GM23338 (cell line): ENCODE measurements at regions not wholly inside any gene's neighbourhood (a gene's known extent, or its start where the extent isn't known, plus 50 kb on each side); places are given as distances from the start of the nearest gene placed in this dataset.

ENCODE experiments used
- ATAC-seq: fragments of 200-7000 bp; cut with Tn5 transposase; 3 replicates; pipeline ENCODE4 v1.9.1; 2020
- DNase-seq: peaks from one replicate; pipeline ENCODE4 v3.0.0-alpha.2; 2015; ENCODE audit warnings: low spot score
- H2AFZ ChIP-seq: fragments of 200-600 bp; sonication (generic); 2 replicates; pipeline ENCODE4 v1.8.0; 2016; ENCODE audit warnings: antibody characterized with exemption, mild to moderate bottlenecking, moderate library complexity
- H3F3A ChIP-seq: fragments of 200-600 bp; sonication (generic); replicated peaks from 2 replicates; pipeline ENCODE4 v1.8.0; 2017; ENCODE audit warnings: antibody characterized with exemption, mixed run types, low read depth
- H3K27ac ChIP-seq: fragments of 200-600 bp; sonication (generic); 2 replicates; pipeline ENCODE4 v1.6.1; 2016; ENCODE audit warnings: low read depth
- H3K27me3 ChIP-seq: fragments of 200-600 bp; sonication (generic); 2 replicates; pipeline ENCODE4 v1.8.0; 2016; ENCODE audit warnings: mild to moderate bottlenecking, mixed run types, moderate library complexity; ENCODE audit not compliant: insufficient read depth
- H3K36me3 ChIP-seq: fragments of 200-600 bp; sonication (generic); 2 replicates; pipeline ENCODE4 v1.8.0; 2016; ENCODE audit warnings: mild to moderate bottlenecking; ENCODE audit not compliant: insufficient read depth
- H3K4me1 ChIP-seq: fragments of 200-600 bp; sonication (generic); 2 replicates; pipeline ENCODE4 v1.8.0; 2016; ENCODE audit warnings: mild to moderate bottlenecking, moderate library complexity; ENCODE audit not compliant: insufficient read depth
- H3K4me2 ChIP-seq: fragments of 200-600 bp; sonication (generic); 2 replicates; pipeline ENCODE4 v1.7.1; 2017; ENCODE audit warnings: mixed run types
- H3K4me3 ChIP-seq: fragments of 200-600 bp; sonication (generic); 2 replicates; pipeline ENCODE4 v1.6.1; 2016; ENCODE audit warnings: mixed run types
- H3K79me2 ChIP-seq: fragments of 200-600 bp; sonication (generic); replicated peaks from 2 replicates; pipeline ENCODE4 v1.8.0; 2017; ENCODE audit warnings: mild to moderate bottlenecking; ENCODE audit not compliant: insufficient read depth
- H3K9me2 ChIP-seq: fragments of 200-600 bp; sonication (generic); 2 replicates; pipeline ENCODE4 v1.8.0; 2017; ENCODE audit not compliant: insufficient read depth
- H4K20me1 ChIP-seq: fragments of 200-600 bp; sonication (generic); replicated peaks from 2 replicates; pipeline ENCODE4 v1.8.0; 2017; ENCODE audit warnings: mild to moderate bottlenecking; ENCODE audit not compliant: insufficient read depth
- H3K27ac Mint-ChIP-seq: 2 replicates; pipeline ENCODE4 v1.8.0; 2020; ENCODE audit warnings: inconsistent platforms, mild to moderate bottlenecking, moderate library complexity, mixed read lengths
- H3K27me3 Mint-ChIP-seq: 3 replicates; pipeline ENCODE4 v1.8.0; 2022; ENCODE audit warnings: low read depth, mild to moderate bottlenecking, moderate library complexity, mixed read lengths, inconsistent platforms; ENCODE audit not compliant: insufficient read depth, poor library complexity
- H3K36me3 Mint-ChIP-seq: 3 replicates; pipeline ENCODE4 v1.8.0; 2021; ENCODE audit warnings: low read depth, mild to moderate bottlenecking, inconsistent platforms, moderate library complexity, mixed read lengths
- H3K4me1 Mint-ChIP-seq: 3 replicates; pipeline ENCODE4 v1.8.0; 2020; ENCODE audit warnings: mild to moderate bottlenecking, inconsistent platforms, mixed read lengths
- H3K4me3 Mint-ChIP-seq: 3 replicates; pipeline ENCODE4 v1.8.0; 2021; ENCODE audit warnings: moderate library complexity, mild to moderate bottlenecking, inconsistent platforms, mixed read lengths
- H3K9me3 Mint-ChIP-seq: 3 replicates; pipeline ENCODE4 v1.8.0; 2020; ENCODE audit warnings: moderate library complexity, mild to moderate bottlenecking, inconsistent platforms, mixed read lengths
- CREB1 ChIP-seq: fragments of 250-450 bp; sonication (Bioruptor Pico); IDR thresholded peaks from 2 replicates; pipeline ENCODE4 v1.5.0; 2020; ENCODE audit warnings: low read depth, mild to moderate bottlenecking, moderate library complexity
- EZH2 ChIP-seq: fragments of 200-600 bp; sonication (generic); IDR thresholded peaks from one replicate; pipeline ENCODE4 v1.8.0; 2017; ENCODE audit warnings: antibody characterized with exemption, mild to moderate bottlenecking, low read depth; ENCODE audit not compliant: unreplicated experiment
- EZH2phosphoT487 ChIP-seq: fragments of 200-600 bp; sonication (generic); IDR thresholded peaks from one replicate; pipeline ENCODE4 v1.8.1; 2018; ENCODE audit warnings: antibody characterized with exemption; ENCODE audit not compliant: unreplicated experiment
- JUNB ChIP-seq: IDR thresholded peaks from one replicate; pipeline ENCODE4 v1.6.1; 2016; ENCODE audit warnings: antibody characterized with exemption; ENCODE audit not compliant: unreplicated experiment
- NANOG ChIP-seq: IDR thresholded peaks from 2 replicates; pipeline ENCODE4 v1.6.1; 2016; ENCODE audit warnings: antibody characterized with exemption, borderline replicate concordance
- POLR2AphosphoS5 ChIP-seq: IDR thresholded peaks from 2 replicates; pipeline ENCODE4 v1.6.1; 2016; ENCODE audit warnings: antibody characterized with exemption, low read depth
- STAT1 ChIP-seq: IDR thresholded peaks from one replicate; pipeline ENCODE4 v1.6.1; 2016; ENCODE audit warnings: antibody characterized with exemption; ENCODE audit not compliant: unreplicated experiment
- ZNF114 ChIP-seq: fragments of 250-450 bp; sonication (Bioruptor Pico); IDR thresholded peaks from 2 replicates; pipeline ENCODE4 v1.5.0; 2020; ENCODE audit warnings: mild to moderate bottlenecking, moderate library complexity
- ZNF331 ChIP-seq: fragments of 250-450 bp; sonication (Bioruptor Pico); IDR thresholded peaks from 2 replicates; pipeline ENCODE4 v1.5.0; 2020; ENCODE audit warnings: low read depth, mild to moderate bottlenecking, moderate library complexity
- TF ChIP-seq, protein P1 (sequence below): IDR thresholded peaks from one replicate; pipeline ENCODE4 v1.6.1; 2018; ENCODE audit warnings: antibody characterized with exemption; ENCODE audit not compliant: unreplicated experiment
- TF ChIP-seq, protein P2 (sequence below): fragments of 250-450 bp; sonication (Bioruptor Pico); IDR thresholded peaks from 2 replicates; pipeline ENCODE4 v1.5.0; 2020; ENCODE audit warnings: mild to moderate bottlenecking, moderate library complexity
- TF ChIP-seq, protein P3 (sequence below): IDR thresholded peaks from 2 replicates; pipeline ENCODE4 v1.6.1; 2016; ENCODE audit warnings: antibody characterized with exemption
- TF ChIP-seq, protein P4 (sequence below), 2 experiments: fragments of 200-600 bp in 1 of 2; sonication (generic) in 1 of 2; conservative IDR thresholded peaks; 2 replicates each; pipeline versions ENCODE4 v1.5.1 to v1.6.1; 2016 to 2017; ENCODE audit warnings: antibody characterized with exemption in 2 of 2, low read depth in 2 of 2, mild to moderate bottlenecking in 2 of 2, moderate library complexity in 1 of 2

DNA sequence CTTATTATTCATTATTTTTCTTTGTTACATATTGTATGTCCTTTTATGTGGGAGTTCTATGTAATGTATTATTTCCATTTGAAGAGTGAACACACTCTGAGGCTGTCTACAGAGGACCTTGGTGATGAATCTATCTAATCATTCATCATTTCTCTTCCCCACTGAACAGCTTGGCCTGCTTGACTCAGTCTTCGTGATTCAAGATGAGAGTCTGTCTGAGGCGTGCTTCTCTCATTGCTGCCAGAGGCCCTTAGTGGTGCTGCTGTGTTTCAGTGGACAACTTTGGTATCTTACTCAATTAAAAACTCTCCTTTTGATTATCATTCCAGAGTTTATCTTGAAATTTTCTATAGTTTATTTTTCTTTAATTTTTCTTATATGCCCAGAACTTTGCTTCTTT, 318.1 kb upstream of the DAB2 start:
- H3K4me1 ChIP-seq, result no peaks in the 10 kb centered on the region
- H3K27ac Mint-ChIP-seq, result no peak overlapping the region
- H3K27me3 Mint-ChIP-seq, result no peaks in the 10 kb centered on the region
- no peak for TF ChIP-seq ZNF331 (CRISPR knock-in tag)
- TF ChIP-seq ZNF114 (CRISPR knock-in tag), result no peak
- no peak for TF ChIP-seq STAT1
- TF ChIP-seq EZH2, result no peak
- no peak for TF ChIP-seq CREB1
- TF ChIP-seq, protein P1, sequence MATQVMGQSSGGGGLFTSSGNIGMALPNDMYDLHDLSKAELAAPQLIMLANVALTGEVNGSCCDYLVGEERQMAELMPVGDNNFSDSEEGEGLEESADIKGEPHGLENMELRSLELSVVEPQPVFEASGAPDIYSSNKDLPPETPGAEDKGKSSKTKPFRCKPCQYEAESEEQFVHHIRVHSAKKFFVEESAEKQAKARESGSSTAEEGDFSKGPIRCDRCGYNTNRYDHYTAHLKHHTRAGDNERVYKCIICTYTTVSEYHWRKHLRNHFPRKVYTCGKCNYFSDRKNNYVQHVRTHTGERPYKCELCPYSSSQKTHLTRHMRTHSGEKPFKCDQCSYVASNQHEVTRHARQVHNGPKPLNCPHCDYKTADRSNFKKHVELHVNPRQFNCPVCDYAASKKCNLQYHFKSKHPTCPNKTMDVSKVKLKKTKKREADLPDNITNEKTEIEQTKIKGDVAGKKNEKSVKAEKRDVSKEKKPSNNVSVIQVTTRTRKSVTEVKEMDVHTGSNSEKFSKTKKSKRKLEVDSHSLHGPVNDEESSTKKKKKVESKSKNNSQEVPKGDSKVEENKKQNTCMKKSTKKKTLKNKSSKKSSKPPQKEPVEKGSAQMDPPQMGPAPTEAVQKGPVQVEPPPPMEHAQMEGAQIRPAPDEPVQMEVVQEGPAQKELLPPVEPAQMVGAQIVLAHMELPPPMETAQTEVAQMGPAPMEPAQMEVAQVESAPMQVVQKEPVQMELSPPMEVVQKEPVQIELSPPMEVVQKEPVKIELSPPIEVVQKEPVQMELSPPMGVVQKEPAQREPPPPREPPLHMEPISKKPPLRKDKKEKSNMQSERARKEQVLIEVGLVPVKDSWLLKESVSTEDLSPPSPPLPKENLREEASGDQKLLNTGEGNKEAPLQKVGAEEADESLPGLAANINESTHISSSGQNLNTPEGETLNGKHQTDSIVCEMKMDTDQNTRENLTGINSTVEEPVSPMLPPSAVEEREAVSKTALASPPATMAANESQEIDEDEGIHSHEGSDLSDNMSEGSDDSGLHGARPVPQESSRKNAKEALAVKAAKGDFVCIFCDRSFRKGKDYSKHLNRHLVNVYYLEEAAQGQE, result no peak
- TF ChIP-seq JUNB, result no peak
- TF ChIP-seq NANOG, result no peak
- TF ChIP-seq, protein P2, sequence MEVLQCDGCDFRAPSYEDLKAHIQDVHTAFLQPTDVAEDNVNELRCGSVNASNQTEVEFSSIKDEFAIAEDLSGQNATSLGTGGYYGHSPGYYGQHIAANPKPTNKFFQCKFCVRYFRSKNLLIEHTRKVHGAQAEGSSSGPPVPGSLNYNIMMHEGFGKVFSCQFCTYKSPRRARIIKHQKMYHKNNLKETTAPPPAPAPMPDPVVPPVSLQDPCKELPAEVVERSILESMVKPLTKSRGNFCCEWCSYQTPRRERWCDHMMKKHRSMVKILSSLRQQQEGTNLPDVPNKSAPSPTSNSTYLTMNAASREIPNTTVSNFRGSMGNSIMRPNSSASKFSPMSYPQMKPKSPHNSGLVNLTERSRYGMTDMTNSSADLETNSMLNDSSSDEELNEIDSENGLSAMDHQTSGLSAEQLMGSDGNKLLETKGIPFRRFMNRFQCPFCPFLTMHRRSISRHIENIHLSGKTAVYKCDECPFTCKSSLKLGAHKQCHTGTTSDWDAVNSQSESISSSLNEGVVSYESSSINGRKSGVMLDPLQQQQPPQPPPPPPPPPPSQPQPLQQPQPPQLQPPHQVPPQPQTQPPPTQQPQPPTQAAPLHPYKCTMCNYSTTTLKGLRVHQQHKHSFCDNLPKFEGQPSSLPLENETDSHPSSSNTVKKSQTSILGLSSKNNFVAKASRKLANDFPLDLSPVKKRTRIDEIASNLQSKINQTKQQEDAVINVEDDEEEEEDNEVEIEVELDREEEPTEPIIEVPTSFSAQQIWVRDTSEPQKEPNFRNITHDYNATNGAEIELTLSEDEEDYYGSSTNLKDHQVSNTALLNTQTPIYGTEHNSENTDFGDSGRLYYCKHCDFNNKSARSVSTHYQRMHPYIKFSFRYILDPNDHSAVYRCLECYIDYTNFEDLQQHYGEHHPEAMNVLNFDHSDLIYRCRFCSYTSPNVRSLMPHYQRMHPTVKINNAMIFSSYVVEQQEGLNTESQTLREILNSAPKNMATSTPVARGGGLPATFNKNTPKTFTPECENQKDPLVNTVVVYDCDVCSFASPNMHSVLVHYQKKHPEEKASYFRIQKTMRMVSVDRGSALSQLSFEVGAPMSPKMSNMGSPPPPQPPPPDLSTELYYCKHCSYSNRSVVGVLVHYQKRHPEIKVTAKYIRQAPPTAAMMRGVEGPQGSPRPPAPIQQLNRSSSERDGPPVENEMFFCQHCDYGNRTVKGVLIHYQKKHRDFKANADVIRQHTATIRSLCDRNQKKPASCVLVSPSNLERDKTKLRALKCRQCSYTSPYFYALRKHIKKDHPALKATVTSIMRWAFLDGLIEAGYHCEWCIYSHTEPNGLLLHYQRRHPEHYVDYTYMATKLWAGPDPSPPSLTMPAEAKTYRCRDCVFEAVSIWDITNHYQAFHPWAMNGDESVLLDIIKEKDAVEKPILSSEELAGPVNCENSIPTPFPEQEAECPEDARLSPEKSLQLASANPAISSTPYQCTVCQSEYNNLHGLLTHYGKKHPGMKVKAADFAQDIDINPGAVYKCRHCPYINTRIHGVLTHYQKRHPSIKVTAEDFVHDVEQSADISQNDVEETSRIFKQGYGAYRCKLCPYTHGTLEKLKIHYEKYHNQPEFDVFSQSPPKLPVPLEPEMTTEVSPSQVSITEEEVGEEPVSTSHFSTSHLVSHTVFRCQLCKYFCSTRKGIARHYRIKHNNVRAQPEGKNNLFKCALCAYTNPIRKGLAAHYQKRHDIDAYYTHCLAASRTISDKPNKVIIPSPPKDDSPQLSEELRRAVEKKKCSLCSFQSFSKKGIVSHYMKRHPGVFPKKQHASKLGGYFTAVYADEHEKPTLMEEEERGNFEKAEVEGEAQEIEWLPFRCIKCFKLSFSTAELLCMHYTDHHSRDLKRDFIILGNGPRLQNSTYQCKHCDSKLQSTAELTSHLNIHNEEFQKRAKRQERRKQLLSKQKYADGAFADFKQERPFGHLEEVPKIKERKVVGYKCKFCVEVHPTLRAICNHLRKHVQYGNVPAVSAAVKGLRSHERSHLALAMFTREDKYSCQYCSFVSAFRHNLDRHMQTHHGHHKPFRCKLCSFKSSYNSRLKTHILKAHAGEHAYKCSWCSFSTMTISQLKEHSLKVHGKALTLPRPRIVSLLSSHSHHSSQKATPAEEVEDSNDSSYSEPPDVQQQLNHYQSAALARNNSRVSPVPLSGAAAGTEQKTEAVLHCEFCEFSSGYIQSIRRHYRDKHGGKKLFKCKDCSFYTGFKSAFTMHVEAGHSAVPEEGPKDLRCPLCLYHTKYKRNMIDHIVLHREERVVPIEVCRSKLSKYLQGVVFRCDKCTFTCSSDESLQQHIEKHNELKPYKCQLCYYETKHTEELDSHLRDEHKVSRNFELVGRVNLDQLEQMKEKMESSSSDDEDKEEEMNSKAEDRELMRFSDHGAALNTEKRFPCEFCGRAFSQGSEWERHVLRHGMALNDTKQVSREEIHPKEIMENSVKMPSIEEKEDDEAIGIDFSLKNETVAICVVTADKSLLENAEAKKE (CRISPR knock-in tag), result no peak
- TF ChIP-seq, protein P3, sequence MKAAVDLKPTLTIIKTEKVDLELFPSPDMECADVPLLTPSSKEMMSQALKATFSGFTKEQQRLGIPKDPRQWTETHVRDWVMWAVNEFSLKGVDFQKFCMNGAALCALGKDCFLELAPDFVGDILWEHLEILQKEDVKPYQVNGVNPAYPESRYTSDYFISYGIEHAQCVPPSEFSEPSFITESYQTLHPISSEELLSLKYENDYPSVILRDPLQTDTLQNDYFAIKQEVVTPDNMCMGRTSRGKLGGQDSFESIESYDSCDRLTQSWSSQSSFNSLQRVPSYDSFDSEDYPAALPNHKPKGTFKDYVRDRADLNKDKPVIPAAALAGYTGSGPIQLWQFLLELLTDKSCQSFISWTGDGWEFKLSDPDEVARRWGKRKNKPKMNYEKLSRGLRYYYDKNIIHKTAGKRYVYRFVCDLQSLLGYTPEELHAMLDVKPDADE, result no peak
- no peak for TF ChIP-seq EZH2phosphoT487
- TF ChIP-seq, protein P4, sequence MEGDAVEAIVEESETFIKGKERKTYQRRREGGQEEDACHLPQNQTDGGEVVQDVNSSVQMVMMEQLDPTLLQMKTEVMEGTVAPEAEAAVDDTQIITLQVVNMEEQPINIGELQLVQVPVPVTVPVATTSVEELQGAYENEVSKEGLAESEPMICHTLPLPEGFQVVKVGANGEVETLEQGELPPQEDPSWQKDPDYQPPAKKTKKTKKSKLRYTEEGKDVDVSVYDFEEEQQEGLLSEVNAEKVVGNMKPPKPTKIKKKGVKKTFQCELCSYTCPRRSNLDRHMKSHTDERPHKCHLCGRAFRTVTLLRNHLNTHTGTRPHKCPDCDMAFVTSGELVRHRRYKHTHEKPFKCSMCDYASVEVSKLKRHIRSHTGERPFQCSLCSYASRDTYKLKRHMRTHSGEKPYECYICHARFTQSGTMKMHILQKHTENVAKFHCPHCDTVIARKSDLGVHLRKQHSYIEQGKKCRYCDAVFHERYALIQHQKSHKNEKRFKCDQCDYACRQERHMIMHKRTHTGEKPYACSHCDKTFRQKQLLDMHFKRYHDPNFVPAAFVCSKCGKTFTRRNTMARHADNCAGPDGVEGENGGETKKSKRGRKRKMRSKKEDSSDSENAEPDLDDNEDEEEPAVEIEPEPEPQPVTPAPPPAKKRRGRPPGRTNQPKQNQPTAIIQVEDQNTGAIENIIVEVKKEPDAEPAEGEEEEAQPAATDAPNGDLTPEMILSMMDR (conservative IDR thresholded peaks at IDR 0.05; ENCODE audit: low read depth in 2 of 2), result no peak
- TF ChIP-seq POLR2AphosphoS5, result no peak
- no peak overlapping the region for H3K4me2 ChIP-seq
- no peak overlapping the region for H2AFZ ChIP-seq
- no peaks in the 10 kb centered on the region for H3K36me3 Mint-ChIP-seq
- H3K79me2 ChIP-seq, result no peaks in the 10 kb centered on the region
- no peaks in the 10 kb centered on the region for H3K9me3 Mint-ChIP-seq
- ATAC-seq, result no peak
- no peaks in the 10 kb centered on the region for H4K20me1 ChIP-seq
- no peaks in the 10 kb centered on the region for H3K27me3 ChIP-seq
- H3F3A ChIP-seq, result no peaks in the 10 kb centered on the region
- H3K4me3 Mint-ChIP-seq, result no peak overlapping the region
- no peak overlapping the region for H3K4me3 ChIP-seq
- H3K36me3 ChIP-seq, result no peaks in the 10 kb centered on the region
- DNase-seq, result no peak
- H3K27ac ChIP-seq, result no peak overlapping the region
- H3K4me1 Mint-ChIP-seq, result no peaks in the 10 kb centered on the region
- H3K9me2 ChIP-seq, result no peaks in the 10 kb centered on the region
